H1 (cell line): ENCODE measurements at regions not wholly inside any gene's neighbourhood (a gene's known extent, or its start where the extent isn't known, plus 50 kb on each side); places are given as distances from the start of the nearest gene placed in this dataset.

Source experiments
- CTCF ChIA-PET: fragments of 300-600 bp; sonication (Branson Sonifier 250); formaldehyde crosslinking; loops from one replicate; lab custom pipeline; 2021; ENCODE audit not compliant: partially characterized antibody; lab: Charles Lee
- POLR2A ChIA-PET: fragments of 300-600 bp; sonication (Branson Sonifier 250); formaldehyde crosslinking; loops from one replicate; lab custom pipeline; 2021; ENCODE audit warnings: inconsistent platforms; ENCODE audit not compliant: partially characterized antibody; lab: Charles Lee
- DNase-seq, 2 experiments: peaks; one replicate each; pipeline versions ENCODE4 v3.0.0 to v3.0.0-alpha.2; 2010 to 2022; ENCODE audit warnings: low spot score in 2 of 2, low read depth in 1 of 2, mixed read lengths in 1 of 2
- FAIRE-seq: peaks from 2 replicates; lab custom pipeline; 2011; peaks lifted over from hg19 to GRCh38; lab: Jason Lieb, UNC
- H2AFZ ChIP-seq: 2 replicates; pipeline ENCODE4 v1.8.1; 2012; ENCODE audit warnings: low read length, inconsistent platforms
- H2AK5ac ChIP-seq: 2 replicates; pipeline ENCODE4 v1.6.1; 2013; ENCODE audit warnings: low read depth, low read length
- H2BK120ac ChIP-seq: replicated peaks from 2 replicates; pipeline ENCODE3; 2013; ENCODE audit warnings: low read depth, low read length, inconsistent platforms
- H2BK12ac ChIP-seq: 2 replicates; pipeline ENCODE4 v1.6.1; 2013; ENCODE audit warnings: low read depth, low read length
- H2BK15ac ChIP-seq: 2 replicates; pipeline ENCODE4 v1.6.1; 2013; ENCODE audit warnings: low read length
- H2BK20ac ChIP-seq: 2 replicates; pipeline ENCODE4 v1.6.1; 2013; ENCODE audit warnings: low read length
- H2BK5ac ChIP-seq: 2 replicates; pipeline ENCODE4 v1.6.1; 2013; ENCODE audit warnings: low read depth, low read length
- H3K14ac ChIP-seq: 2 replicates; pipeline ENCODE4 v1.6.1; 2013; ENCODE audit warnings: inconsistent platforms; ENCODE audit not compliant: insufficient read length
- H3K18ac ChIP-seq: 2 replicates; pipeline ENCODE4 v1.6.1; 2013; ENCODE audit warnings: low read length; ENCODE audit errors: extremely low read depth
- H3K23ac ChIP-seq: 2 replicates; pipeline ENCODE4 v1.6.1; 2013; ENCODE audit warnings: inconsistent platforms; ENCODE audit not compliant: insufficient read length
- H3K23me2 ChIP-seq: 2 replicates; pipeline ENCODE4 v1.6.1; 2013; ENCODE audit warnings: low read depth, low read length
- H3K27ac ChIP-seq: 2 replicates; pipeline ENCODE4 v1.6.1; 2011; ENCODE audit warnings: low read depth, low read length, inconsistent platforms
- H3K27me3 ChIP-seq, 4 experiments: replicated peaks in 1 of 4; 1 replicate in 1 of 4; 2 replicates in 3 of 4; pipeline versions ENCODE4 v1.6.1 to v1.8.1; 2011 to 2013; ENCODE audit warnings: low read length in 3 of 4, mild to moderate bottlenecking in 3 of 4, inconsistent platforms in 2 of 4, mixed read lengths in 2 of 4, moderate library complexity in 1 of 4; ENCODE audit not compliant: control insufficient read depth in 3 of 4, insufficient read depth in 3 of 4; ENCODE audit errors: extremely low read depth in 1 of 4
- H3K36me3 ChIP-seq, 4 experiments: 2 replicates each; pipeline versions ENCODE4 v1.6.1 to v1.8.1; 2011 to 2013; ENCODE audit warnings: mild to moderate bottlenecking in 4 of 4, low read length in 3 of 4, moderate library complexity in 2 of 4, control low read depth in 1 of 4, inconsistent platforms in 1 of 4; ENCODE audit not compliant: insufficient read depth in 4 of 4, control insufficient read depth in 2 of 4
- H3K4ac ChIP-seq: replicated peaks from 2 replicates; pipeline ENCODE3; 2013; ENCODE audit warnings: low read length, low read depth, mixed read lengths, inconsistent platforms; ENCODE audit not compliant: insufficient read length
- H3K4me1 ChIP-seq, 4 experiments: replicated peaks in 1 of 4; 1 replicate in 1 of 4; 2 replicates in 3 of 4; pipeline versions ENCODE4 v1.6.1 to v1.8.1; 2011 to 2013; ENCODE audit warnings: low read length in 3 of 4, inconsistent platforms in 2 of 4, mixed read lengths in 1 of 4; ENCODE audit not compliant: insufficient read depth in 4 of 4, control insufficient read depth in 3 of 4
- H3K4me2 ChIP-seq, 2 experiments: 2 replicates each; pipeline versions ENCODE4 v1.6.1 to v1.8.1; 2011 to 2013; ENCODE audit warnings: low read depth in 2 of 2, low read length in 2 of 2, control low read depth in 1 of 2, inconsistent platforms in 1 of 2, mild to moderate bottlenecking in 1 of 2; ENCODE audit not compliant: insufficient read depth in 1 of 2
- H3K4me3 ChIP-seq, 4 experiments: fragments of 200-600, 300-600 bp in 1 of 4; sonication (generic), shearing (Covaris generic), sonication (Bioruptor Twin) in 1 of 4; 2 replicates each; pipeline versions ENCODE4 v1.5.1 to v1.8.1; 2011 to 2016; ENCODE audit warnings: low read length in 4 of 4, low read depth in 3 of 4, control low read depth in 2 of 4, inconsistent platforms in 2 of 4, mild to moderate bottlenecking in 2 of 4, mixed read lengths in 1 of 4, moderate library complexity in 1 of 4; ENCODE audit not compliant: insufficient read depth in 2 of 4; ENCODE audit errors: extremely low read depth in 1 of 4
- H3K56ac ChIP-seq: replicated peaks from 2 replicates; pipeline ENCODE3; 2013; ENCODE audit warnings: low read depth, mild to moderate bottlenecking, mixed read lengths, low read length, inconsistent platforms; ENCODE audit not compliant: insufficient read length
- H3K79me1 ChIP-seq: 2 replicates; pipeline ENCODE4 v1.6.1; 2013; ENCODE audit warnings: low read depth, low read length, control low read depth
- H3K79me2 ChIP-seq, 2 experiments: 2 replicates each; pipeline versions ENCODE4 v1.6.1 to v1.8.1; 2012 to 2013; ENCODE audit warnings: low read length in 2 of 2, mild to moderate bottlenecking in 2 of 2, inconsistent platforms in 1 of 2; ENCODE audit not compliant: insufficient read depth in 2 of 2, control insufficient read depth in 1 of 2
- H3K9ac ChIP-seq, 4 experiments: replicated peaks in 1 of 4; 1 replicate in 1 of 4; 2 replicates in 3 of 4; pipeline versions ENCODE4 v1.6.1 to v1.8.1; 2011 to 2013; ENCODE audit warnings: low read depth in 3 of 4, low read length in 3 of 4, control low read depth in 2 of 4, mild to moderate bottlenecking in 2 of 4, moderate library complexity in 2 of 4, inconsistent platforms in 1 of 4; ENCODE audit errors: extremely low read depth in 1 of 4
- H3K9me3 ChIP-seq, 2 experiments: 2 replicates each; pipeline versions ENCODE4 v1.6.1 to v1.8.1; 2012 to 2013; ENCODE audit warnings: mild to moderate bottlenecking in 2 of 2, moderate library complexity in 2 of 2, control low read depth in 1 of 2, inconsistent platforms in 1 of 2, low read depth in 1 of 2, low read length in 1 of 2, mixed read lengths in 1 of 2; ENCODE audit not compliant: insufficient read depth in 2 of 2
- H4K20me1 ChIP-seq, 2 experiments: replicated peaks in 1 of 2; 2 replicates each; pipeline versions ENCODE3 to v1.8.1; 2011 to 2013; ENCODE audit warnings: inconsistent platforms in 2 of 2, low read length in 2 of 2, mild to moderate bottlenecking in 1 of 2; ENCODE audit not compliant: insufficient read depth in 2 of 2, control insufficient read depth in 1 of 2
- H4K5ac ChIP-seq: 2 replicates; pipeline ENCODE4 v1.6.1; 2013; ENCODE audit warnings: low read length, low read depth, mixed read lengths, inconsistent platforms; ENCODE audit not compliant: insufficient read length
- H4K8ac ChIP-seq: 2 replicates; pipeline ENCODE4 v1.8.0; 2013; ENCODE audit warnings: mild to moderate bottlenecking, moderate library complexity, low read length, inconsistent platforms; ENCODE audit not compliant: insufficient read depth; ENCODE audit errors: extremely low read depth
- H4K91ac ChIP-seq: replicated peaks from 2 replicates; pipeline ENCODE3; 2013; ENCODE audit warnings: low read length, mixed read lengths, inconsistent platforms; ENCODE audit not compliant: insufficient read length
- BACH1 ChIP-seq: IDR thresholded peaks from 2 replicates; pipeline ENCODE4 v1.6.1; 2012; ENCODE audit warnings: low read length, improper control_type of control experiment
- CTBP2 ChIP-seq: IDR thresholded peaks from 2 replicates; pipeline ENCODE4 v1.7.0; 2011; ENCODE audit warnings: borderline replicate concordance, mild to moderate bottlenecking, moderate library complexity, mixed read lengths, low read length; ENCODE audit not compliant: insufficient read depth, insufficient read length
- NRF1 ChIP-seq: IDR thresholded peaks from 2 replicates; pipeline ENCODE4 v1.6.1; 2011; ENCODE audit warnings: mild to moderate bottlenecking, low read depth, low read length, improper control_type of control experiment
- POLR2AphosphoS5 ChIP-seq: IDR thresholded peaks from 2 replicates; pipeline ENCODE4 v1.6.1; 2011; ENCODE audit warnings: low read depth, low read length
- RAD21 ChIP-seq, 2 experiments: IDR thresholded peaks in 1 of 2; conservative IDR thresholded peaks in 1 of 2; 2 replicates each; pipeline ENCODE4 v1.6.1; 2011; ENCODE audit warnings: low read depth in 2 of 2, low read length in 2 of 2, improper control_type of control experiment in 1 of 2, inconsistent platforms in 1 of 2, mild to moderate bottlenecking in 1 of 2, moderate library complexity in 1 of 2
- RXRA ChIP-seq: IDR thresholded peaks from 2 replicates; pipeline ENCODE4 v1.6.1; 2011; ENCODE audit warnings: low read depth, mild to moderate bottlenecking, low read length, moderate library complexity; ENCODE audit not compliant: insufficient read depth
- SIRT6 ChIP-seq: IDR thresholded peaks from one replicate; pipeline ENCODE4 v1.7.1; 2012; ENCODE audit warnings: low read length, inconsistent platforms
- SP1 ChIP-seq: IDR thresholded peaks from 2 replicates; pipeline ENCODE4 v1.6.1; 2011; ENCODE audit warnings: low read depth, low read length
- TAF1 ChIP-seq: IDR thresholded peaks from 2 replicates; pipeline ENCODE4 v1.6.1; 2011; ENCODE audit warnings: mild to moderate bottlenecking, low read depth, low read length
- TAF7 ChIP-seq: optimal IDR thresholded peaks from 2 replicates; pipeline ENCODE3; 2011; ENCODE audit warnings: low read depth, mild to moderate bottlenecking, inconsistent platforms, low read length, moderate library complexity, borderline replicate concordance
- WGBS, 2 experiments: shearing (Covaris generic) in 1 of 2; methylation state at CpG; one replicate each; pipeline versions ENCODE4 v1.1.6 to v1.1.7; 2013 to 2015; ENCODE audit warnings: low lambda C conversion rate in 2 of 2, mixed read lengths in 2 of 2, inconsistent platforms in 1 of 2, low coverage in 1 of 2, missing lambda C conversion rate in 1 of 2; ENCODE audit not compliant: insufficient replicate concordance in 2 of 2, insufficient coverage in 1 of 2, insufficient read length in 1 of 2; ENCODE audit errors: extremely low coverage in 1 of 2, missing lambda C conversion rate in 1 of 2; 5-methylcytosine and 5-hydroxymethylcytosine counted together
- TF ChIP-seq, protein P1 (sequence below), 3 experiments: IDR thresholded peaks; 1 replicate in 2 of 3; 2 replicates in 1 of 3; pipeline versions ENCODE4 v1.5.1 to v1.6.1; 2011; ENCODE audit warnings: low read length in 3 of 3, mild to moderate bottlenecking in 3 of 3, inconsistent platforms in 2 of 3, low read depth in 1 of 3, moderate library complexity in 1 of 3; ENCODE audit not compliant: insufficient read depth in 1 of 3; ENCODE audit errors: control extremely low read depth in 1 of 3

DNA sequence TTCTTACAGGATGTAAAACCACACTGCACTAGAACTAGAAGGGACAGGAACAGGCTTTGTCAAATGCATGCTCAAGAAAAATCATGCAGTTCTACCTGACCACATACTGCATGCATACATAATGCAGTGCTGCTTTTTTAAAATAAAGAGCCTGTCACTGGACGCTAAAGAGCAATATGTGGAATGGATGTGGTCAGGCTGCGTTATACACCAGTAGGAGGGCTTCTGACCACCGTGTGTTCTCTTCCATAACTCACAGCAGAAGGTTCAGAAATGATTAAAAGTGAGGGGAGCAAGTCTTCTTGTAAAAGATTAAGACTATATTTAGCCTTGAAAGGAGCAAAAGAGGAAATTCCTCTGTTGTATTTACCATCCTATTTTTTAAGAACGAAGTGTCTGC, 392.0 kb downstream of the EMP1 start:
- Histone ChIP-seq H2BK15ac (no peak overlapping the region), H3K36me3 (no peaks in the 10 kb centered on the region), H2BK5ac (no peak overlapping the region), H3K79me1 (no peaks in the 10 kb centered on the region), H4K5ac (peak overlapping the region; percentile 29), H3K14ac (no peak overlapping the region), H3K27ac (no peak overlapping the region), H3K9ac (no peak overlapping the region), H3K4me3 (no peak overlapping the region), H3K4me2 (no peak overlapping the region), H3K23me2 (no peaks in the 10 kb centered on the region), H3K4me1 (peaks cover 0 to 11% (median 3%) of the 10 kb centered on the region in 4 experiments; a peak in 3 of 7 replicates), H4K20me1 (no peaks in the 10 kb centered on the region), H3K27me3 (no peaks in the 10 kb centered on the region), H2BK120ac (peak overlapping the region; percentile 77), H4K91ac (no peak overlapping the region), H3K4ac (peak overlapping the region; percentile 71), H2BK20ac (0 out of 2 replicates have a peak overlapping the region, but pooled peaks have one; percentile 63), H3K79me2 (no peaks in the 10 kb centered on the region), H3K23ac (no peak overlapping the region), H4K8ac (no peak overlapping the region), H2AFZ (no peak overlapping the region), H3K9me3 (no peaks in the 10 kb centered on the region), H3K56ac (no peak overlapping the region), H3K18ac (no peak overlapping the region), H2BK12ac (peak overlapping the region; percentile 7; the same call in 1 of the 2 replicates), H2AK5ac (no peak overlapping the region)
- CTCF ChIA-PET = interaction anchor here (0.7 to 1.9 kb wide), 4 partner anchors 12 to 54 kb away, joined by 3 to 5 read pairs (median 4); no protein-coding TSS in a partner anchor
- WGBS, 2 experiments = 67% methylated on average over 4 of the region's 4 CpGs; no CpG with 5 or more reads in 1 of the 2 experiments
- FAIRE-seq (no peak), DNase-seq (no peak)
- POLR2A ChIA-PET = no interaction called here
- TF ChIP-seq POLR2AphosphoS5 = no peak
- TF ChIP-seq CTBP2 = no peak
- TF ChIP-seq NRF1 = no peak
- no peak for TF ChIP-seq RAD21 (IDR thresholded peaks at IDR 0.05 in 1 of 2, conservative IDR thresholded peaks at IDR 0.05 in 1 of 2; ENCODE audit: low read depth in 2 of 2, low read length in 2 of 2)
- TF ChIP-seq, protein P1, sequence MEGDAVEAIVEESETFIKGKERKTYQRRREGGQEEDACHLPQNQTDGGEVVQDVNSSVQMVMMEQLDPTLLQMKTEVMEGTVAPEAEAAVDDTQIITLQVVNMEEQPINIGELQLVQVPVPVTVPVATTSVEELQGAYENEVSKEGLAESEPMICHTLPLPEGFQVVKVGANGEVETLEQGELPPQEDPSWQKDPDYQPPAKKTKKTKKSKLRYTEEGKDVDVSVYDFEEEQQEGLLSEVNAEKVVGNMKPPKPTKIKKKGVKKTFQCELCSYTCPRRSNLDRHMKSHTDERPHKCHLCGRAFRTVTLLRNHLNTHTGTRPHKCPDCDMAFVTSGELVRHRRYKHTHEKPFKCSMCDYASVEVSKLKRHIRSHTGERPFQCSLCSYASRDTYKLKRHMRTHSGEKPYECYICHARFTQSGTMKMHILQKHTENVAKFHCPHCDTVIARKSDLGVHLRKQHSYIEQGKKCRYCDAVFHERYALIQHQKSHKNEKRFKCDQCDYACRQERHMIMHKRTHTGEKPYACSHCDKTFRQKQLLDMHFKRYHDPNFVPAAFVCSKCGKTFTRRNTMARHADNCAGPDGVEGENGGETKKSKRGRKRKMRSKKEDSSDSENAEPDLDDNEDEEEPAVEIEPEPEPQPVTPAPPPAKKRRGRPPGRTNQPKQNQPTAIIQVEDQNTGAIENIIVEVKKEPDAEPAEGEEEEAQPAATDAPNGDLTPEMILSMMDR (IDR thresholded peaks at IDR 0.05; ENCODE audit: control extremely low read depth in 1 of 3, insufficient read depth in 1 of 3, low read depth in 1 of 3, low read length in 3 of 3) = no peak
- no peak for TF ChIP-seq TAF1
- TF ChIP-seq SP1 = no peak
- no peak for TF ChIP-seq BACH1
- no peak for TF ChIP-seq RXRA
- TF ChIP-seq SIRT6 = no peak
- TF ChIP-seq TAF7 = no peak
